ENCODE measurements at regions not wholly inside any gene's neighbourhood (a gene's known extent, or its start where the extent isn't known, plus 50 kb on each side); places are given as distances from the start of the nearest gene placed in this dataset.

- no peaks in the 10 kb centered on the region for H3K36me3 ChIP-seq (ENCODE audit: control insufficient read depth, insufficient read depth, low read length, severe bottlenecking)
- H3K27me3 ChIP-seq (replicated peaks; ENCODE audit: control insufficient read depth, insufficient read depth, low read length) = no peaks in the 10 kb centered on the region
- H3K9ac ChIP-seq (ENCODE audit: low read length) = no peak overlapping the region
- no peak overlapping the region for H3K4me3 ChIP-seq (ENCODE audit: low read length)
- H3K4me1 ChIP-seq (ENCODE audit: control insufficient read depth, insufficient read depth, low read length) = peaks cover 38% of the 10 kb centered on the region
- no peaks in the 10 kb centered on the region for H3K9me3 ChIP-seq (ENCODE audit: control insufficient read depth, low read length)
- DNase-seq (ENCODE audit: low read depth) = no peak
Measured at GRCh38 chr7:7125963-7126362, 56.4 kb upstream of the C1GALT1 start.

- Histone ChIP-seq H3K9me3 (ENCODE audit: control insufficient read depth, low read length) (no peaks in the 10 kb centered on the region), H3K4me1 (ENCODE audit: control insufficient read depth, insufficient read depth, low read length) (peaks cover 28% of the 10 kb centered on the region), H3K36me3 (ENCODE audit: control insufficient read depth, insufficient read depth, low read length, severe bottlenecking) (no peaks in the 10 kb centered on the region), H3K27me3 (replicated peaks; ENCODE audit: control insufficient read depth, insufficient read depth, low read length) (no peaks in the 10 kb centered on the region), H3K9ac (ENCODE audit: low read length) (no peak overlapping the region), H3K4me3 (ENCODE audit: low read length) (no peak overlapping the region)
- no peak for DNase-seq (ENCODE audit: low read depth)
Measured at GRCh38 chr7:7127773-7128172, 54.6 kb upstream of the C1GALT1 start.

GRCh38 chr7:7129381-7129780 is 53.0 kb upstream of the C1GALT1 start:
- H3K9ac ChIP-seq (ENCODE audit: low read length) = no peak overlapping the region
- peak; percentile 60 for DNase-seq (ENCODE audit: low read depth)
- H3K9me3 ChIP-seq (ENCODE audit: control insufficient read depth, low read length) = no peaks in the 10 kb centered on the region
- peaks cover 27% of the 10 kb centered on the region for H3K4me1 ChIP-seq (ENCODE audit: control insufficient read depth, insufficient read depth, low read length)
- H3K36me3 ChIP-seq (ENCODE audit: control insufficient read depth, insufficient read depth, low read length, severe bottlenecking) = no peaks in the 10 kb centered on the region
- H3K4me3 ChIP-seq (ENCODE audit: low read length) = no peak overlapping the region
- no peaks in the 10 kb centered on the region for H3K27me3 ChIP-seq (replicated peaks; ENCODE audit: control insufficient read depth, insufficient read depth, low read length)

GRCh38 chr7:7131273-7131672 is 51.1 kb upstream of the C1GALT1 start:
- Histone ChIP-seq H3K36me3 (ENCODE audit: control insufficient read depth, insufficient read depth, low read length, severe bottlenecking) (no peaks in the 10 kb centered on the region), H3K9ac (ENCODE audit: low read length) (no peak overlapping the region), H3K27me3 (replicated peaks; ENCODE audit: control insufficient read depth, insufficient read depth, low read length) (no peaks in the 10 kb centered on the region), H3K9me3 (ENCODE audit: control insufficient read depth, low read length) (no peaks in the 10 kb centered on the region), H3K4me3 (ENCODE audit: low read length) (no peak overlapping the region), H3K4me1 (ENCODE audit: control insufficient read depth, insufficient read depth, low read length) (peaks cover 30% of the 10 kb centered on the region)
- DNase-seq (ENCODE audit: low read depth) = peak; percentile 25

Measured in adipocyte (in vitro differentiated cells).